Neural progenitor cell (in vitro differentiated cells): ENCODE measurements at regions not wholly inside any gene's neighbourhood (a gene's known extent, or its start where the extent isn't known, plus 50 kb on each side); places are given as distances from the start of the nearest gene placed in this dataset.

Source experiments
- EZH2 ChIP-seq: fragments of 200-600 bp; sonication (generic); IDR thresholded peaks from 2 replicates; pipeline ENCODE4 v1.6.1; 2017; ENCODE audit warnings: antibody characterized with exemption, mild to moderate bottlenecking, moderate library complexity
- EZH2phosphoT487 ChIP-seq: fragments of 200-600 bp; sonication (generic); IDR thresholded peaks from 2 replicates; pipeline ENCODE4 v1.6.1; 2017; ENCODE audit warnings: antibody characterized with exemption

DNA sequence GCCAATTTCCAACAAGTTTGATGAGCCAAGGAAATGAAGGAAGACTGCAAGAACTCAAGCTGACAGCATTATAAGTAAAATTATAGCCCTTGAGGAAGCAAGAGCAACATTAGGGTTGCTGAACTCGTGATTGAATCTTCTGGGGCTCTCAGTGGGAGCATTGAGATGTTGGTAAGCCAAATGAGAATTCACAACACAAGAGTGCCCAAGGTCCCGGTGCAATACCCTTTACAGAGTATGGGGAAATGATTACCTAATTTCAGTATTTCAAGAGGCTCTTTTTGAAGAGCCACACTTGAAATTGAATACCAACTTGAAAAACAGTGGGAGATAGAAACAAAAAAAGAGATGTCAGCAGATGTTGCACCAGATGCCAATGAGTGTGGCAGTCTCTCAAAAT is 554.5 kb downstream of the STK39 start:
- TF ChIP-seq EZH2, result no peak
- no peak for TF ChIP-seq EZH2phosphoT487
